HG03025 (cell line): ENCODE measurements at regions not wholly inside any gene's neighbourhood (a gene's known extent, or its start where the extent isn't known, plus 50 kb on each side); places are given as distances from the start of the nearest gene placed in this dataset.
"Not testable (repeated sequence)": the region's sequence is repeated elsewhere in the genome, so short reads cannot be mapped to it uniquely, and the experiment has no call there.

Source experiments
- ATAC-seq: cut with Tn5 transposase; IDR thresholded peaks from one replicate; pipeline ENCODE4 v1.9.1; 2021; ENCODE audit warnings: mild to moderate bottlenecking, moderate library complexity; ENCODE audit not compliant: unreplicated experiment, low FRiP score

- no peak for ATAC-seq
Measured at GRCh38 chr14:89699071-89699470, 255.5 kb downstream of the EFCAB11 start.

- no peak for ATAC-seq
Measured at GRCh38 chr14:89697281-89698060, 257.1 kb downstream of the EFCAB11 start.

DNA sequence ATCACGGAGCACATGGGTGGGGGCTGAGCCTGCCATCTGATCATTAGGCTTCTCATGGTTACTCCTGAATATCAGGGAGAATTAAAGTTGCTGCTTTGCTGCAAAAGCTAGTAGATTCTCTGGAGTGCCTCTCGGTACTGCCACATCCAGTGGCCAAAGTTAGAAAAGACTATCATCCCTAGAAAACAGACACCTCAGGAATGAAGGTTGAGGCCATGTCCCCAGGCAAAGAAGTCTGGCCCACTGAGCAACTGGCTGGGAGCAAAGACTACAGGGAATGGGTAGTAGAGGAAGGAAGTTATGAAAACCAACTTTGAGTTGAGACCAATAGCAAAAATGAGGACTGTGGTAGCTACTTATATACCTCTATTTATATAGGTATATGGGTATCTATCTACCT is 258.7 kb downstream of the EFCAB11 start:
- ATAC-seq = no peak

- no peak for ATAC-seq
Measured at GRCh38 chr14:89690139-89690538, 264.4 kb downstream of the EFCAB11 start.

- ATAC-seq = not testable (repeated sequence)
Measured at GRCh38 chr14:89689711-89690110, 264.8 kb downstream of the EFCAB11 start.

GRCh38 chr14:89688507-89689211 is 265.9 kb downstream of the EFCAB11 start:
- ATAC-seq = no peak

DNA sequence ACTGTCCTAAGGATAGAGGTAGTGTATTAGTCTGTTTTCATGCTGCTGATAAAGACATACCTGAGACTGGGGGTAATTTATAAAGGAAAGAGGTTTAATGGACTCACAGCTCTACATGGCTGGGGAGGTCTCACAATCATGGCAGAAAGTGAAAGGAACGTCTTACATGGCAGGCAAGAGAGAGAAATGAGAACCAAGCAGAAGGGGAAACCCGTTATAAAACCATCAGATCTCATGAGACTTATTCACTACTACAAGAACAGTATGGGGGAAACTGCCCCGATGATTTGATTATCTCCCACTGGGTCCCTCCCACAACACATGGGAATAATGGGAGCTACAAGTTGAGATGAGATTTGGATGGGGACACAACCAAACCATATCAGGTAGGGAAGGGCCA is 267.4 kb downstream of the EFCAB11 start:
- ATAC-seq = not testable (repeated sequence)

DNA sequence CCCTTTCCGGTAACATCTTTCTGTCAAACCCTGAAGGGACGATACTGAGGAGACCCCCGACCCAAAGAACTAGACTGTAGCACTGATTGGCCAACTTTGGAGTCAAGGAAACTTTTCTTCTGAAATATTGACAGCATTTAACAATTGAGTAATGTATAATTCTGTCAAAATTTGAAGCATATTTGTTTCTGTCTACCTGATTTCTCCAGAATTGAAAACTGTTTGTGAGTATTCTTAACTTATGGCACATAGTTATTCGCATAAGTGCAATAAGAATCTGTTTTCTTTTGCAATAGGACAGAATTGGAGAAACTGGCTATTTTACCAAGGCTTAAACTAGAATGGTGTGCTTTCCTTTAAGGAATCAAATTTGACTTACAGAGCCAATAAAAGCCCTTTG is 267.1 kb upstream of the FOXN3 start:
- ATAC-seq = no peak

DNA sequence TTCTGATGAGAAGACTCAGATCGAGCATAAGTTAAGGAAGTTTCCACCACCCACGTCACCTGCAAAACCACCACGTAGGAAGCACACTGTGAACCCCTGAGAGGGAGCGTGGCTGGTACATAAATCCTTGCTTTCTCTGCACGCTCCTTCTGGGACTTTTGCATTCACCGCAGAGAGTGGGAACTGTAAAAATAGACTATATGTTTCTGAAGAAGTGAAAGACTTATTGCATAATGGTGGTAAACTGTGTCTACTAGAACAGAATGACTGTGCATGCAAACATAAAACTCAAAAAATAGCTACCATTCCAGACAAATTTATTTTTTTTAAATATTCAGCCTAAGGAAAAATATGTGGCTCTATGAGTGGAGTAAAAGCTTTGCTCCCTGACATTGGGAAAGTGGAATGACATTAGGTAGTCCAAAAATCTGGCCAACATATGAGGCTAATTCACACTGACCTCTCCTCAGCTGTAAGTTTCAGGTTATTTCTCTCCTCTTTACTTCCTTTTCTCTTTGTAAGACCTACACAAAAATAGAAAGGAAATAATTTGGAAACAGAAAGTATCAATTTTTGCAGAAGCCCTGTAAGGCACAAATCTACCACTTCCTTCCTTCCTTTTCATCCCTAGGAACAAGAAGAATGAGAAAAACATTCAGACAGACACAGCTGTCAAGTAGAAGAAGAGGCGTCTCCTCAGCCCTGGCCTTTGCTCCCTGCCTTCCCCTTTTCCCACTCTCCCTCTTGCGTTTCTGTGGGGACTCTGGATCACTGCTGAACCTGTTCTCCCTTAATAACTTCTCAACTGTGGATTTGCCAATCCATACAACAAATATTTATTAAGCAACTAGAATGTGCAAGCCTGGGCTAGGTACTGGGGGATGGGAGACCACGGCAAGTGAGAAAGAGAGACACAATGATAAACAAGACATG is 264.3 kb upstream of the FOXN3 start:
- peak; percentile 75 for ATAC-seq

DNA sequence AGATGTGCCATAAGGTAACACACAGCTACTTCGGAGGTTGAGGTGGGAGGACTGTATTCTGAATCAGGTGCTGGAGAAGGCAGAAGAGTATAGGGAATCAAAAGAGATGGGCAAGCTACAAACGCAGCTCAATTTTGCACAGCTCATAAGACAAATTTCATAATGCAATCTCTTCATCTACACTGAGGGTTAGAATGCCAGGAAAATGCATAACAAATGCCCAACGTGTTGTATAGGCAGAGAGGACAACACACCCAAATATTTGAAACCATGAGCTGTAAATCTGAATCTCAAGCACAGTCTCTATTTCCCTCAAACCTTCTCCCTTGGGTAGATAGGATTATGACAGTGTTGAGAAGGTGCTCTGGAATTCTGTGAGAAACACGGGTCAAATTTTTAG is 263.1 kb upstream of the FOXN3 start:
- ATAC-seq = no peak

DNA sequence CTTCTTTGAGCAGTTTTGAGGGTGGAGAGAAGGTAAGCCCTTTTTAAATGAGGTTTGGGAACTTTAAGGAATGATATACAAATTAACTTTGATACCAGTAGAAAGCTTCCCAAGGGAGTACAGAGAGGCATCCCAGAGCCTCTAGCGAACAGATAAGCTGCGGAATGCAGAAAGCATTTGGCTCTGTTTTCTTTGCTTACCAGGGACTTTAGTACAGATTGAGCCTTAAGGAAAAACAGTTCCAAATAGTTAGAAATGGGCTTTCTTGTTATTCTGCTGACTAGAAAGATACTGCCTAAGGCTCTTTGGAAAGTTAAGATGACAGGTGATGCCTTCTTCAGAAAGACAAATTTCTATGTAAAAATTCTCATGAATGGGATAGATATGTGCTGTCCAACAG is 261.7 kb upstream of the FOXN3 start:
- no peak for ATAC-seq

DNA sequence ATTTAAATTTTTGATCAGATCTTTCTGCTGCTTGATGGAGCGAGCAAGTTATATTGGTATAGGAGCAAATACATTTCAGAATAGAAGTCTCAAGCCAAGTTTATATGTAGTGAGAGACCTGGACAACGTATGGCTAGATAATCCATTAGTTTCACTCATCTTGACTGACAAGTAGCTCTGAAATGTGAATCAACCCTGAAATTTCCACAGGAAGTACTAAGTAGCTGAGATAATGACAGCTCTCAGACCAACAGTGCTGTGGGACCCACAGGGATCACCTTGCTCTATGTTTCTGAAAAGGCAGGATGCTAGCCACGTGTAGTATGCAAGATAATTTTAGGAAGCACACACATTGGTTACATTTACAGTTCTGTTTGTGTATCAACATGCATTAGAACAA is 258.6 kb upstream of the FOXN3 start:
- no peak for ATAC-seq

DNA sequence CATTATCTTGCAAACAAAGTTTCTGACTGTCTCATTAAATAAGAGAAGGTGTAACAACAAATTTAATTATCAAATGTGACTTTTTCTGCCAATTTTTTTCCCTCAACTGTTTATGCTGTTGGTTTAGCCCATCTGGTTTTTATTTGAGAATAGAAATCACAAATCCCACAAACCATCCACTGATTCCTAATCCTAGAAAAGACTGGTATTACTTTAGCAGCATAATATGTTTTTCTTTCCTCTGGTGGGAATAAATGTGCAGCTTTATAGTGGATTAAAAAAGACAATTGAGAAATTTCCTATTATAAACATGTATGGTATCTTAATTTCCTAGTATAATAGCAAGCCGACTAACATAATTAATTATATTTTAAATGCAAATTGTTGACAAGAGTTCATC is 257.9 kb upstream of the FOXN3 start:
- ATAC-seq = no peak

GRCh38 chr14:89674240-89674639 is 257.2 kb upstream of the FOXN3 start:
- ATAC-seq = no peak

DNA sequence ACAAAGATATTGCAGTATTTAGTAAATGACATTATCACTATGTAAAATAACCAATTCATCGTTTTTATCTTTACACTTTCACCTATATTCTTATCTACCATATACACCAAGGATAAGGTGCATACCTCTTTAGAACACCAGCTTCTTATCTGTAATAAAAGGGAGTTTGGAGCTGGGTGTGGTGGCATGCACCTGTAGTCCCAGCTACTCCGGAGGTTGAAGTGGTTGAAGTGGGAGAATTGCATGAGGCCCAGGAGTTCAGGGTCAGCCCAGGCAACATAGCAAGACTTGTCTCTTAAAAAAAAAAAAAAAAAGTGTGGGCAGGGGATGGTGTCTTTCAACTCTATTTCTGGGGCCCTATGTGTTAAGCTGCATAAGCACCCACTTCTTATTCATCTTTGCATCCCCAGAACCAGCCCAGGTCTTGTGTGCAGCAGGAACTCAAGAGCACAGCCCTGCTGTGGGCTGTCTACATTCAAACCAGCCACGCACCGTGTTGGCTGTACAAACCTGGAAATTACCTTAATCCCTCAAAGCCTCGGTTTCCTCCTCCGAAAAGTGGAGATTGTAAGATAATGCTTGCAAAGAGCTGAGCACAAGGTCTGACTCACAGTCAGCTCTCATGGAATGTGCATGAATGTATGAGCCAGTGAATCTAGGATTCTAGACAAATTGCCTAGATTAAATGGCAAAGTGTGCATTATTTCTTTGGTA is 256.6 kb upstream of the FOXN3 start:
- ATAC-seq = no peak

- no peak for ATAC-seq
Measured at GRCh38 chr14:89672636-89673511, 255.8 kb upstream of the FOXN3 start.

- no peak for ATAC-seq
Measured at GRCh38 chr14:89669193-89669592, 252.2 kb upstream of the FOXN3 start.

GRCh38 chr14:89667983-89668382 is 250.9 kb upstream of the FOXN3 start:
- no peak for ATAC-seq

GRCh38 chr14:89665300-89666081 is 248.5 kb upstream of the FOXN3 start:
- not testable (repeated sequence) for ATAC-seq
